GM21526 (cell line): ENCODE measurements at regions not wholly inside any gene's neighbourhood (a gene's known extent, or its start where the extent isn't known, plus 50 kb on each side); places are given as distances from the start of the nearest gene placed in this dataset.

Experiments used
- ATAC-seq: cut with Tn5 transposase; IDR thresholded peaks from one replicate; pipeline ENCODE4 v1.9.1; 2021; ENCODE audit warnings: moderate library complexity; ENCODE audit not compliant: unreplicated experiment, low FRiP score

DNA sequence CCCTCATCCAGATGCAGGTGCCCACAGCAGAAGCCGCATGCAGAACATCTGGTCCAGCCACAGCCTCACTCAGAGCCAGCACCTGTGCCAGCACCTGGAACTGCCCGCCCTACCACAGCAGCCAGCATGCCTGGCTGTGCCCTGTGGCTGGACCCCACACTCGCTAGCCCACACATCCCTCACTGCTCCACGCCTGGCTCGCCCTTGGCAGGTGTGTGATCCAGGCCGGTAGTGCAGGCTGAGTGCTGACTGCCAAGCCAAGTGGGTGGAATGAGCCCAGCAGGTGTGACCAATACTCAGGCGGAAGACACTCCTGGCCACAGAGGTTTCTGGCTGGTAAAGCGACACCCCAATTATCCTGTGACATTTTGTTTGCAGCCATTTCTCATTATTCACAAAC is 162.4 kb upstream of the ROBO1 start:
- no peak for ATAC-seq

DNA sequence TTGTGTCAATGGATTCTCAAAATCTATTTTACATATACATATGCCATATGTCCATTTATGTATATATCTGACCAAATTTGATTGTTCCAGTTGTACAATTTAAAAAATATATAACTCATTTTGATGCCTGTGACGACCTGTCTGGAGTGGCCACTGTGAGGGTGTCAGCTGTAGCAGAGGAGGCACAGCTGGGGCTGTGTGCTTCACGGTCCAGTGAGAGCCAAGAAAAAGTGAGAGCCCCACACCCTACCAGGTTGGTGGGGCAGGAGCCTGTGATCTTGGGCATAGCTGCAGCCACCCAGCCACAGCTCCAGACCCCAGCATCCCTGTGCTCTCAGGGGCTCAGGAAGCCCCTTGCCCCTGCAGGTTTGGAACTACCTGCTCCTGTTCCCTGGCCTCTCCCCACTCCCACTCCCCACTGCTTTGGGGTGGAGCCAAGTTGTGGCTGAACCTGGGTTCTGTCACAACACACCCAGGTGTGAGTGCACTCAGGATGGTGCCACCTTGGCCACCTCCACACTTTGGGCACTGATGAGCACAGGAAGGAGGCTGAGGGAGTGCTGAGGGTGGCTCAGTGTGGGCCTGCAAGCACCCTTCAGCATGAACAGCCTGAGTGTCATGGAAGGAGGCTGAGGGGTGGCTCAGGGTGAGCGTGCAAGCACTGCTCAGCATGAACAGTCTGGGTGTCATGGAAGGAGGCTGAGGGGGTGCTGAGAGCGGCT is 161.1 kb upstream of the ROBO1 start:
- ATAC-seq: no peak

DNA sequence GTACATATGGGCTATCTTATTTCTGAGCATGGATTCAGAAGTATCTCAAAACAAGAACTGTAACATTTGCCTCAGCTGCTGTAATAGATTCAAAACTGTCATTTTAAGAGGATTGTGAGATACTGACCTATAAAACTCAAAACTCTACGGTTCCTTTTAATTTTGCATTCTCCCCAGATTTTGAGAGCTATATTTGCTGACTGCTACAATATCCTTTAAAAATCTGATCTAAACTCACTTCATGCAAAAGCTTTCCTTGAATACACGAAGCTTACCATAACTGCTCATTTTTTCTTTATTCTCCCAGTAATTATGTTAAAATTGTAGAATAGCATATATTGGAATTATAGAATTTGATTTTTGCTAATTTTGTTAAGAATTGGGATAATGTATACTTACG is 158.7 kb upstream of the ROBO1 start:
- ATAC-seq: no peak

DNA sequence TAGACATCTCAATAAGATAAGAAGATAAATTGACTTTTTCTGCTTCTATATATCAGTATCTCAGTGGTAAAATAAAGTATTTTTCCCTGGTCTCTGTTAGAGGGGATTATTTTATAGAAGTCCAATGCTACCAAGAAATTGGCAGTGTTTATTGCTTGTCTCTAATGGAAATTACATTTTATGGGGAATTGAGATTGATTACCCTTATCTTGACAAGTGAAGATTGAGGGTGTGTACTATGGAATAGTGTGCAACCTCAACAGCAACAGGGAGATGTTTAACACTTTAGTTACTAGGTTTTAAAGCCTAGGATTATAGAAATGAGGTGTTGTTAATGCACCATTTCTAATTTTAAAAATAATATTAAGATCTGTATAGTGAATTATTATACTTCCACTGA is 154.8 kb upstream of the ROBO1 start:
- no peak for ATAC-seq

DNA sequence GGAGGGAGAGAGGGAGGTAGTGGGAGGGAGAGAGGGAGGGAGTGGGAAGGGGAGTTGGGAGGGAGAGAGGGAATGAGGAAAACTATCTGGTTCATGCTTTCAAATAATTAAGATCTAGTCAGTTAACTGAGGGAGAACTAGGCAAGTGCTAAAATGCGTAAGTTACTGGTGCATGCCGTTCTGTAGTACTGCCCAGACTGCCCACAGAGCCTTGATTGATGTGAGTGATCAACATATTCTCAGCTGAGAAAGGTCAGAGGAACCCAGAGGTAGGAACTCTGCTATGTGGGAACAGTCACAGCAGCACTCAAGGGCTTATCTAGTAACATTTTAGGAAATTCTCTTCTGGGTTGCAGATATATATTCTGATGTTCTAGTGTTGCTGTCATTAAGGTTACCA is 149.8 kb upstream of the ROBO1 start:
- no peak for ATAC-seq

DNA sequence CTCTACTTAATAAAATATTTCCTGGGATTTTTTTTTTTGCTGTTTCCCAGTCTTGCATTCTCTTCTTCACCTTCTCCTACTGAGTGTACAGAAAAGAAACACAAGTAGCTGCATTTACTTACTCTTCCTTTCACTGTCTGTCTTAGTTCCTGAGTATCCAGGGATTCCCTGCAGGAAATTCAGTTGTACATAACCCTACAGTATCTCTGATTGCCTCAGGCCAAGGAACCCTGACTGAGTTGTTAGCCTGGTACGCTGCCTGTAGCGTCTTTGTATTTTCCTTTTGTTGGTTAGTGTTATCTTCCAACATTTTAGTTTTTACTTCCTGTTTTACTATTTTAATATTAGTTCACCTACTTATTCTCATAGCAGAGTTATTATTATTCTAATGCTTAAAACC is 142.5 kb upstream of the ROBO1 start:
- no peak for ATAC-seq

DNA sequence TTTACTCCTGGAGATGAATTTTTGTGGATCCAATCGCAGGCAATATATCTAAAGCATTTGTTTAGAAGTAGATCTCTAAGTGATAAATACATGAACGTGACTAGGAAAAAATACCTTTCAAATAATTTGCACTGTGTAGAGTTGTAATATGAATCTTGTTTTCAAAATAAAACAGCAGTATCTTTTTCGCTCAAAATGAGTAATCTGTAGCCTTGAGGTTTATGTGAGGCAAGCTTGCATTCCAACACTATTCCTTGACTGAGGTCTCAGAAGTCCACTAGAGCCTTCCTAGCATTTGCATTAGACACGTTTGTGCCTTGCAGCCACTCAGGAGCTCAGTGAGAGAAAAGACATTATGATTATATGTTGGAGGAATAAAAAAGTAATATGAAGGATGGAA is 138.3 kb upstream of the ROBO1 start:
- ATAC-seq: no peak

DNA sequence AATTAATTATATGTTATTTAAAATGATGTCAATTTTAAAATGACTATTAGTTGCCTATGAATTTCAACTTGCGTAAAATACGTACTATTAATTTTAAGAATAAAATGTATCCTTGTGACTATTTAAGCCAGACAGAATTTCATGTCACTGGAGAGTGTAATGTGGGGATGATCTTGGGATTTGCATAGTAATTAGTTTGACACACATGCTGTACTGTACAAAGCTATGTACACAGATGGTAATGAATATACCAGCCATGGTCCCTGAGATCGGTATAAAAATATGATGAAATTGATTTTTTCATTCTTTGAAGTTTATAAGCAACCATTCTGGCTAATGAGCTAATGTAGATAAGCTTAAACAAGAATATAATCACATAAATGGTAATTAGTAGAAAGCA is 134.4 kb upstream of the ROBO1 start:
- no peak for ATAC-seq

DNA sequence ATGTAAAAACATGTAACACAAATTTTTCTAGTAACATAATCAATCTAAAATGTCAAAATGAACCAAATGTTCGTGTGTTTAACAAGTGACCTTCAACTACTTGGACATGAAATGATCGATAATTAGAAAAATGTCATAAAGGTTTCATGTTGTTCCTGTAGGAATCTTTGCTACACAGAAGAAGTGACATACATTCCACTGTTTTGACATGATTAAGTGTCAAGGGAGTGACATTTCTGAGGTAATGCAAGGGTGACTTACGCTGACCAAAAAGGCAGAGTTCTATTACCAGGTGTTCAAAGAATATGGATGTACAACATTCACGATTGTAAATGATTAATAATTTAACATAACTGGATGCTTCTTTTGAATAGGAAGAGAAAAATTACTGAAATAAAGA is 131.1 kb upstream of the ROBO1 start:
- ATAC-seq: no peak

DNA sequence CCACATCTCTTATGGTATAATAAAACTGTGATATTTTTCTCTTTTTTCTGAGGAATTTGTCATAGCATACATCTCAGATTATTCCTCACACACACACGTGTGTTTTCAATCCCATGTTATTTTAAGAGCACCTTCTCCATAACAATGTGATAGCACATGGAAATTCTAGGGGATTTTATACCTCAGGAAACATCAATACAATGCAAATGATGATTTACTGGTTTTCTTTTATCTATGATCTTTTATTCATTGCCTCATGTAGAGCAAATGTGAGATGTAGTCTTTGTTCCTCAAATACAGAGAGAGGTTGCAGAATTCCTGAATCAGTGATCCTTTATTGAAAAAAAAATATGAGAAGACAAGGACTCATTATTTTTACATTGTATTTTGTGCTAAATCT is 128.3 kb upstream of the ROBO1 start:
- no peak for ATAC-seq

DNA sequence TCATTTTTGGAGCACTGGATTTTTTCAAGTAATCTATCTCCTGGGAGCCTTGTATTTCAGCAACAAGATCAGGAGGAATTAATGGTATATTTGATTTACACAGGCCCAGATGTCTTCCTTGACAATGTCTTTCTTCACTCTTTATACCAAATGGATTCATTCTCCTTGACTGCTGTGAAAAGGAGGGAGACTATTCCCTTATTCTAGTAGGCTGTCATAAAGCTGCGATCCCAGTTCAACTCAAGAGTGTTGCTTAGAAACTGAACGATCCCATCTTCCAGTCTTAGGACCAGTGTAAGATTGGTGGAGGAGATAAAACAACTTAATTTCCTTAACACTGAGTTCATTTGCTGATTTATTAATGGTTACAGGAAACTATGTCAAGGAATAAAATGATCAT is 119.4 kb upstream of the ROBO1 start:
- ATAC-seq: no peak

DNA sequence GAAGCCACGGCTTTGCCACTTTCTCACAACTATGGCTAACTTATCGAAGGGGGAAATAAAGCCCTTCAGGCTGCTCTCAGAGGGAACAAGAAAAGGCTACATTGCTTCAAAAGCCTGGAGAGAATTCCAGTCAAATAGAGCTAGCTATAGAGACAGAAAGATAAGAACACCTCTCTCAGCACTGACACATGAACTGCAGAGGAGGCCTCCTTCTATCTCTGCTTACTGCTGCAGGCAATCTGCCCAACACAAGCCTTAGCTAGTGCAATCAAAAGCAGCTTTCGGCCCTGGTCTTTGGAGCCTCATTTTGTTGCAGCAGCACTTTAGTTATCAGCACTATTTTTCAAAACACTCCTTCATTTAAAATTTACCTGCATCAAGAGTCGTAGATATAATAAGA is 118.4 kb upstream of the ROBO1 start:
- no peak for ATAC-seq

DNA sequence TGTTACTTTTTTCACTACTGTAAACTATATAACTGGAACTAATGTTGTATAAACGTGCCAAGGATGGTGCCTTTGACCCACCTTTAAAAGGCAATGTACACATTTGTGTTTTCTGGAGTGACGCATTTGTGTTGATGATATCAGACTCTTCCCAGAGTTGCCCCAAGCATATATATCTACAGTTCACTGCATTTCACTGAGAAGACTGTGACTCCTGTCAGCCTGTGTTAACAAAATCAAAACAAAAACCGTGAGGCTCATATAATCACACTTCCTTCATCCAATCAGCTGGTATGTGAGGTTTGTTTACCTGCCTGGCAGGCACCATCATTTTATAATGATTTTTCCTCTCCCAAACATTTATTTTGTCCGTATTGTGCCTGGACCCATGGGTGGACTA is 117.6 kb upstream of the ROBO1 start:
- no peak for ATAC-seq

DNA sequence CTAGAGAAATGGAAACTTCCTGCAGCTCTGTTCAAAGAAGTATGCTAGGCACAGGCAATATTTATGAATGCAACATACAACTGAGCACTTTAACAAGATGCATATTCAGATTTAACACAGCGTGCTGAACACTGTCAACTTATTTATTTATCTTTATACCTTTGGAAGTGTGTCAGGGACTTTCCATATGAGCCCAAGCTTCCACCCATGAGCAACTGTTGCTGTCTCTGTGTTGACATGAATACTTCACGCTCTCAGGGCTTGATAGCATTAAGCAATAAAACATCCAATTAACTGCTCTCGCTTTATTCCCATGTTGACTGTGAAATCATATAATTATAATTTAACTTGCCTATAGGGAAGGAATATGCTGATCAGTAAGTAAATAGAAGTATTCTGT is 116.6 kb upstream of the ROBO1 start:
- ATAC-seq: no peak

DNA sequence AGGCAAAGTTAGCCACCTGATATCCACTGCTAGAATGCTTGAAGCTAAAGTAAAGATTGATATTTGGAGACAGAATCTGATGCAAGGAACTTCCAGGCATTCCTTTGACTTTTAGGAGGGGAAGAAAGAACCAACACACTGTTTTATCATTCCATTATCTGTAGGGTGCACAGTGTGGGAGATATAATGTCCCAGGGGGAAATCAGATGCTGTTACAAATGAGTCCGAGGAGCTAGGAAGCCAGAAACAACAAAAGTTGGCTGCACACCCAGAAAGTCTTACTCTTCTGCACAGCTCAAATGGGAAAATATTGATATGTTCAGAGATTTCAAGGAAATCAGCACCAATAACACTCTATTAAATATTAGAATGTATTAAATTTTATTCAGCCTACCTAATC is 113.6 kb upstream of the ROBO1 start:
- ATAC-seq: no peak

DNA sequence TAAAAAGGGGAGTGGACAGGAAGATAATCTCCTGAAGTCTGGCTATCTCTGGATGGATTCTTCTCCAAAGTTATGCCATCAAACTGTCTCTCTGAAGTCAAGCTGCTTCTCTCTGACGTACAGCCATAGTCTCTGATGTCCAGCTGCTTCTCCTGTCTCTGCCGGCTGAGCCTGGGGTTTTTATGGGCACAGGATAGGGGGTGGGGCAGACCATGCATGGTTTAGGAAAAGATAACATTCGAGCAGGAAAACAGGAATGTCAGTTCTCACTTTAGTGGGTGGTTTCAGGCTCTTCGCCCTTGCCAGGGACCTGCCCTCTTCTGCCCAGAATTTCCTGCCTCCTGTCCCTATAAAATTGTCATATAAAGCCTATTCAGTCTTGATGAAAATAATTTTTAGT is 110.9 kb upstream of the ROBO1 start:
- ATAC-seq: no peak

DNA sequence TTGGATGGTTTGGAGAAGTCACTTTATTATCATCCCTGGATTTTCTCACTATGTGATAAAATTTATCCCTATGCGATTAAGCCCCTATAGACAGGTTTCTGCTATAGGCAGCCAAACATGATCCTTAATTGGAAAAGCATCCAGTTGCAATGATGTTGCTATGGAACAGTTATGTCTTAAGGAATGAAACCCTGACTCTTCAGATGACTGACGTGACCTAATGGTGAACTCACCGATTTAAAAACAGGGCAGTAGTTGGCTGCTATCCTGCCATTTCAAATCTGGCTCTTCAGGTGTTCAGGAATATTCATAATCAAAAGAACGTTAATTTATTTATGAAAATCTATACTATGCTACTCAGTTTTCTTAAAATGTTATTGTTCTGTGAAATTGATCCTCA is 106.8 kb upstream of the ROBO1 start:
- no peak for ATAC-seq

DNA sequence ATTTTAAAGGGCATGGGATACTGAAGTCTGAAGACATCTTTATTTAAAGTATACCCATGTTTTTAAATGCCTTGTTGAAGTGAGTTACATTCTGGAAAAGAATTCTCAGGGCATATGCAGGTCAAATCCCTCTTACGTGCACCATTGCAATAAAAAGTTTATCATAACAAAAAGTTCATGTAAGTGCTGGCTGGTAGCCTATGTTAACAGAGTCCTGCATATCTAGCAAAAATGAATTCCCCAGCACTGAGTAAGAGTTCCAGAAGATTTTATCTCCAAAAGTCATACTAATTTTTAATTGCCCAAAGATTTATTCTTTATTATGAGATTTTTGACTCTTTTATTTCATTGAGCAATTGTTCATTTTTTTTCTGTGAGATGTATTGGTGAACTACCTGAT is 104.7 kb upstream of the ROBO1 start:
- ATAC-seq: no peak

DNA sequence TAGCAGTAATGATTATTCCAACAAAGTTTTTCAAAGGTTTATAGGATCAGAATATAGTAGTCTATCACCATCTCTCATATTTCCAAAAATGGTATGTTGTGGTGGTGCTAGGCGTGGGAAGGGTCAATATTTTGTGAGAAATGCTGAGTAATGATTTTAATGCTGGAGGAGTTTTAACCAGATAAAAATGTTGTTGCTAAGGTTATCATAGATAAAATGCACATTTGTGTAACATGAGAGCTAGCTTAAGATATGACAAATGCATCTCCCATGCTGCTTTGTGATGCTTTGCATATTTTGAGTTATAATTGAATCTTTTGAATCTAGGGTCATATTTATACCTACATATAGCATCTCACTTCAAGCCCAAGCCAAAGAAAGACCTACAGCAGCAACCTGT is 103.9 kb upstream of the ROBO1 start:
- ATAC-seq: no peak

DNA sequence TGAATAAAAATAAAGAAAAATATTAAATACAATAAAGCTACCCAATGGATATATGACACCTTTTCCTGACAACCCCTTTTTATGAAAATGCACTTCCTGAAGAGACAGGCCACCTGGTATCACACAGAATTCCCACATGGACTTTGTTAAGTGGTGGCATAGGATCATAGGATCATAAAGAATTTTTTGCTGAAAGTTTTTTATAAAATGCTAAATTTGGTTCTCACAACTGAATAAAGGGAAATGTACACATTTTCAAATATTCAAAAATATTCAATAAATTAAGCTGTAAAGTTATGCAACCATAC is 102.5 kb upstream of the ROBO1 start:
- ATAC-seq: no peak

DNA sequence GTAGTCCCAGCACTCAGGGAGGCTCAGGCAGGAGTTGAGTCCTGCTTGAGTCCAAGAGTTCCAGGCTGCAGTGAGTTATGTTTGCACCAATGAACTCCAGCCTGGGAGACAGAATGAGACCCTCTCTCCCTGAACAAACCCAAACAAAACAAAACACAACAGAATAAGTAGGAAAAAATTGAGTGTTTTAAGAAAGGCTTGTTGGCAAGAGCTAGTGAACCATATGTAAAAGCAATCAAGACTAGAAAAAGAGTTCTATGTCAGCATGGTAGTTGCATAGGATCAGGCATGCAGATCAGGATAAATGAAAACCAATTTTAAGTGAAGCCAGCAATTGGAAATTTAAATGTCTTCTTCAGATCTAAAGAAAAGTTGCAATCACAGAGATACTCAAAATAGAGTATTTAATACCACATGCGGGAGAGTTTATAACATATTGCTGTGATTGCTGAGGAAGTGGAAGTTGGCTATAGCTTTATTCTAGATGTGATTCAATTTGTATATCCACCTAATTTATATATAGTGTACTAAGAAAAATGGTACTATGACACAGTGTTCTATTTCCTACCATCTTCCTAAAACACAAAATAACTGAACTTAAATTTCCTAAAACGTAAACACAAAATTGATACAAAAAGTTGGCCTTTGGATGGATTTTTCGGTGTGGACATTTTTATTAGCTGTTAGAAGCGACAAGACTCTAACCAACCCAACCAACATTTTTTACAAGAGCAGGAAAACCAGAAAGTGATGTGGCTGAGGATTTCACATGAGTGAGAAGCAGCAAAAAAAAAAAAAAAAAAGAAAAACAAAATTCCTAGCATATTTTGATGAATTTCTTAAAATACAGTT is 101.9 kb upstream of the ROBO1 start:
- ATAC-seq: no peak

DNA sequence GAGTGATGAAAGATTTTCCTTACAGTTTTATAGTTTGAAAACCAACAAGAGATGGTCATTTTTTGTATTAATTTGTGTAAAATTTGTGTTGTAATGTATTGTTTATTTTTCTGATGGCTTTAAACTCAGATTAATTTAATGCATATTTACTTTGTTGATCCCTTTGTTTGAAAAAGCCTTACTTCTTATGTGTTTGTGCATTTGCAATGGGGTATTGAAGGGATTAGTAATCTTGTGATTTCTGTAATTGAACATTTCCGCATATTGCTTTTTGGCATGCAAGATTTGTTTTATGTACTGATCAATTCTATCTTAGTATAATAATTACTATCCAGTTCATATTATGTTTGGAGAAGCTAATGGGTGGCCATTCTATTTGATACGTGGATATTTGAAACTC is 98.4 kb upstream of the ROBO1 start:
- no peak for ATAC-seq
